OCI-LY1 (cell line): ENCODE measurements at regions not wholly inside any gene's neighbourhood (a gene's known extent, or its start where the extent isn't known, plus 50 kb on each side); places are given as distances from the start of the nearest gene placed in this dataset.

ENCODE experiments used
- H2AFZ ChIP-seq: fragments of 200-600 bp; sonication (generic), shearing (Covaris generic); 2 replicates; pipeline ENCODE4 v1.6.0; 2014; ENCODE audit warnings: antibody characterized with exemption, mild to moderate bottlenecking, low read length
- H3F3A ChIP-seq: fragments of 200-600 bp; sonication (generic), shearing (Covaris generic); 2 replicates; pipeline ENCODE4 v1.6.0; 2014; ENCODE audit warnings: mild to moderate bottlenecking, antibody characterized with exemption, low read length, moderate library complexity; ENCODE audit not compliant: insufficient read depth
- H3K27ac ChIP-seq: fragments of 200-600 bp; sonication (generic); 2 replicates; pipeline ENCODE4 v1.5.1; 2014; ENCODE audit warnings: low read length, mixed run types, mild to moderate bottlenecking, low read depth; ENCODE audit not compliant: poor library complexity, severe bottlenecking
- H3K27me3 ChIP-seq: fragments of 200-600 bp; sonication (generic); 2 replicates; pipeline ENCODE4 v1.6.0; 2014; ENCODE audit warnings: antibody characterized with exemption, mild to moderate bottlenecking, low read length, moderate library complexity; ENCODE audit not compliant: insufficient read depth
- H3K36me3 ChIP-seq: fragments of 200-600 bp; sonication (generic); 2 replicates; pipeline ENCODE4 v1.6.1; 2014; ENCODE audit warnings: mild to moderate bottlenecking, antibody characterized with exemption, low read length, moderate library complexity, mixed read lengths; ENCODE audit not compliant: insufficient read depth
- H3K4me1 ChIP-seq: fragments of 200-600 bp; sonication (generic); 2 replicates; pipeline ENCODE4 v1.5.1; 2014; ENCODE audit warnings: mild to moderate bottlenecking, low read length, moderate library complexity; ENCODE audit not compliant: insufficient read depth, severe bottlenecking
- H3K4me2 ChIP-seq: fragments of 200-600 bp; sonication (generic), shearing (Covaris generic); 2 replicates; pipeline ENCODE4 v1.6.1; 2014; ENCODE audit warnings: low read length
- H3K4me3 ChIP-seq: fragments of 200-600 bp; sonication (generic); 2 replicates; pipeline ENCODE4 v1.5.1; 2014; ENCODE audit warnings: low read length, low read depth, mild to moderate bottlenecking, mixed read lengths; ENCODE audit not compliant: poor library complexity, severe bottlenecking
- H3K79me2 ChIP-seq: fragments of 200-600 bp; shearing (Covaris generic); 2 replicates; pipeline ENCODE4 v1.6.1; 2016; ENCODE audit warnings: mixed run types, low read length, mixed read lengths; ENCODE audit not compliant: insufficient read depth
- H3K9ac ChIP-seq: fragments of 200-600 bp; sonication (generic), shearing (Covaris generic); 2 replicates; pipeline ENCODE4 v1.6.1; 2014; ENCODE audit warnings: mild to moderate bottlenecking, low read length, mixed read lengths
- H3K9me2 ChIP-seq: fragments of 200-600 bp; sonication (generic), shearing (Covaris generic); 2 replicates; pipeline ENCODE4 v1.6.1; 2014; ENCODE audit warnings: low read depth, mild to moderate bottlenecking, low read length, mixed read lengths
- H3K9me3 ChIP-seq: fragments of 200-600 bp; shearing (Covaris generic); 2 replicates; pipeline ENCODE4 v1.6.1; 2014; ENCODE audit warnings: low read length, mixed read lengths
- H4K20me1 ChIP-seq: fragments of 200-600 bp; sonication (generic), shearing (Covaris generic); 2 replicates; pipeline ENCODE4 v1.6.0; 2016; ENCODE audit warnings: mild to moderate bottlenecking, low read length; ENCODE audit not compliant: insufficient read depth
- CTCF ChIP-seq: fragments of 200-600 bp; sonication (generic), shearing (Covaris generic); IDR thresholded peaks from 2 replicates; pipeline ENCODE4 v1.5.1; 2017; ENCODE audit warnings: mild to moderate bottlenecking, antibody characterized with exemption, low read length, moderate library complexity, mixed read lengths
- EZH2 ChIP-seq: fragments of 200-600 bp; sonication (generic), shearing (Covaris generic); IDR thresholded peaks from 2 replicates; pipeline ENCODE4 v1.8.0; 2017; ENCODE audit warnings: borderline replicate concordance, mixed run types, mild to moderate bottlenecking, antibody characterized with exemption, low read length, moderate library complexity, mixed read lengths

- Histone ChIP-seq H4K20me1 (no peaks in the 10 kb centered on the region), H3K4me3 (no peak overlapping the region), H3K9ac (no peak overlapping the region), H3K27me3 (no peaks in the 10 kb centered on the region), H3F3A (no peaks in the 10 kb centered on the region), H3K9me2 (no peaks in the 10 kb centered on the region), H2AFZ (no peak overlapping the region), H3K9me3 (no peaks in the 10 kb centered on the region), H3K36me3 (0 out of 2 replicates have a peak, but pooled peaks cover 4% of the 10 kb centered on the region), H3K27ac (no peak overlapping the region), H3K79me2 (no peaks in the 10 kb centered on the region), H3K4me2 (no peak overlapping the region), H3K4me1 (no peaks in the 10 kb centered on the region)
- TF ChIP-seq EZH2 = no peak
- no peak for TF ChIP-seq CTCF
Observed at GRCh38 chr4:123106747-123107146, 184.3 kb upstream of the NUDT6 start.

DNA sequence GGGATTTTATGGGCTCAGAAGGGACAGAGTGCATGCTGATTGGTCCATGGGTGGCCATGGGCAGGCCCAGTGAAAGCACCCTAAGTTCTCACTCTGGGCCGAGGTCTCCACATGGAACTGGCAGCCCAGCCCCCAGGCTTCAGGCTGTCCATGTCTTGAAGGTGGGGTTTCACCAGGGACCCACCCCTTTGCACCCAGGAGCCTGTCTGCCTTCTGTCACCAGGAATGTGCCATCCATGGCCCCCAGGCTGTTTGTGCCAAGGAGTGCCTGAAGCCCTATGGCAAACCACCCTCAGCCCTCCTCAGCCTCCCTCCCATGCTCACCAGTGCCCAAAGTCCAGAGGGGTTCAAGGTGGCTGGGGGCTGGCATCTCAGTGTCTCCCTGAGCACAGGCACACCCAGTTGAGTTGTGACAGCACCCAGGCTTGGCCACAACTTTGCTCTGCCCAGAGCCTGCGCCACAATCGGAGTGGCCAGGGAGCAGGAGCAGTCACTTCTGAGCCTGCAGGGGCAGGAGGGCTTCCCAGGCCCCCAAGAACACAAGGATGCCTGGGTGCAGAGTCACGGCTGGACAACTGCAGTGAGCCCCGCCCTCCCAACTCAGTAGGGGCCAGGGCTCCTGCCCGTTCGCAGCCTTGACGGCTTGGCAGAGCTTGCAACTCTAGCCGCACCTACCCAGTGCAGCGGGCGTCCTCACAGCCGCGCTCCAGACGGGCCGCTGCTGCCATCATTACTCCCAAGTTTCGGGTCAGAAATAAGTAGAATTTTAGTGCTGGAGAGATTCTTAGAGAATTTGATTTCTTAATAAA is 185.3 kb upstream of the NUDT6 start:
- no peaks in the 10 kb centered on the region for H3K9me3 ChIP-seq
- no peaks in the 10 kb centered on the region for H3K9me2 ChIP-seq
- no peaks in the 10 kb centered on the region for H4K20me1 ChIP-seq
- no peak overlapping the region for H3K4me2 ChIP-seq
- H3K79me2 ChIP-seq = no peaks in the 10 kb centered on the region
- H3K4me1 ChIP-seq = no peaks in the 10 kb centered on the region
- no peaks in the 10 kb centered on the region for H3F3A ChIP-seq
- TF ChIP-seq EZH2 (no peak), CTCF (no peak)
- H3K9ac ChIP-seq = no peak overlapping the region
- H3K27me3 ChIP-seq = no peaks in the 10 kb centered on the region
- H3K27ac ChIP-seq = no peak overlapping the region
- no peak overlapping the region for H2AFZ ChIP-seq
- H3K36me3 ChIP-seq = 0 out of 2 replicates have a peak, but pooled peaks cover 4% of the 10 kb centered on the region
- no peak overlapping the region for H3K4me3 ChIP-seq

- TF ChIP-seq EZH2 (no peak), CTCF (no peak)
- H3K9me3 ChIP-seq = peaks cover 5% of the 10 kb centered on the region; the same call in 1 of the 2 replicates
- H3K4me3 ChIP-seq = no peak overlapping the region
- H3K4me2 ChIP-seq = no peak overlapping the region
- H3K9ac ChIP-seq = no peak overlapping the region
- H3K9me2 ChIP-seq = no peaks in the 10 kb centered on the region
- no peaks in the 10 kb centered on the region for H4K20me1 ChIP-seq
- H3K4me1 ChIP-seq = no peaks in the 10 kb centered on the region
- no peaks in the 10 kb centered on the region for H3K27me3 ChIP-seq
- no peaks in the 10 kb centered on the region for H3K79me2 ChIP-seq
- no peak overlapping the region for H2AFZ ChIP-seq
- no peaks in the 10 kb centered on the region for H3F3A ChIP-seq
- H3K27ac ChIP-seq = no peak overlapping the region
- H3K36me3 ChIP-seq = 0 out of 2 replicates have a peak, but pooled peaks cover 4% of the 10 kb centered on the region
Observed at GRCh38 chr4:123109139-123109538, 186.7 kb upstream of the NUDT6 start.
